Neural cell (in vitro differentiated cells): ENCODE measurements at regions not wholly inside any gene's neighbourhood (a gene's known extent, or its start where the extent isn't known, plus 50 kb on each side); places are given as distances from the start of the nearest gene placed in this dataset.

Source experiments
- H2AFZ ChIP-seq: fragments of 200-600, 300-800 bp; sonication (generic), shearing (Covaris generic); 2 replicates; pipeline ENCODE4 v1.6.0; 2014; ENCODE audit warnings: low read depth, mild to moderate bottlenecking, antibody characterized with exemption, low read length, moderate library complexity
- H3F3A ChIP-seq: fragments of 200-600 bp; shearing (Covaris generic); 2 replicates; pipeline ENCODE4 v1.6.1; 2016; ENCODE audit warnings: mild to moderate bottlenecking, moderate library complexity, mixed read lengths, antibody characterized with exemption, low read length; ENCODE audit not compliant: insufficient read depth, poor library complexity, severe bottlenecking
- H3K27ac ChIP-seq: fragments of 200-600, 300-800 bp; sonication (generic), shearing (Covaris generic); 2 replicates; pipeline ENCODE4 v1.5.1; 2014; ENCODE audit warnings: mild to moderate bottlenecking, low read length, moderate library complexity
- H3K27me3 ChIP-seq: fragments of 300-800, 200-600 bp; sonication (generic), shearing (Covaris generic); 2 replicates; pipeline ENCODE4 v1.6.0; 2014; ENCODE audit warnings: mild to moderate bottlenecking, low read depth, low read length, moderate library complexity; ENCODE audit not compliant: insufficient read depth
- H3K36me3 ChIP-seq: fragments of 300-800, 200-600 bp; sonication (generic), shearing (Covaris generic); 2 replicates; pipeline ENCODE4 v1.5.1; 2014; ENCODE audit warnings: mild to moderate bottlenecking, antibody characterized with exemption, low read length, moderate library complexity; ENCODE audit not compliant: insufficient read depth
- H3K4me2 ChIP-seq: fragments of 300-800, 200-600 bp; sonication (generic), shearing (Covaris generic); 2 replicates; pipeline ENCODE4 v1.6.0; 2014; ENCODE audit warnings: mild to moderate bottlenecking, low read length
- H3K4me3 ChIP-seq: fragments of 300-800, 200-600 bp; sonication (generic), shearing (Covaris generic); 2 replicates; pipeline ENCODE4 v1.5.1; 2014; ENCODE audit warnings: mild to moderate bottlenecking, low read length, moderate library complexity
- H3K79me2 ChIP-seq: fragments of 200-600 bp; shearing (Covaris generic); replicated peaks from 2 replicates; pipeline ENCODE4 v1.6.0; 2014; ENCODE audit warnings: mild to moderate bottlenecking, low read length, moderate library complexity; ENCODE audit not compliant: insufficient read depth
- H3K9ac ChIP-seq: fragments of 300-800, 200-600 bp; sonication (generic), shearing (Covaris generic); 2 replicates; pipeline ENCODE4 v1.6.1; 2016; ENCODE audit warnings: mild to moderate bottlenecking, low read length, mixed read lengths
- H3K9me2 ChIP-seq: fragments of 200-600 bp; shearing (Covaris generic); 2 replicates; pipeline ENCODE4 v1.6.1; 2016; ENCODE audit warnings: mild to moderate bottlenecking, low read length, mixed read lengths; ENCODE audit not compliant: insufficient read depth
- H3K9me3 ChIP-seq: fragments of 200-600, 300-800 bp; sonication (generic), shearing (Covaris generic); 2 replicates; pipeline ENCODE4 v1.6.1; 2016; ENCODE audit warnings: mild to moderate bottlenecking, mixed run types, low read length, moderate library complexity, mixed read lengths
- H4K20me1 ChIP-seq: fragments of 200-600 bp; shearing (Covaris generic); 2 replicates; pipeline ENCODE4 v1.6.1; 2016; ENCODE audit warnings: mild to moderate bottlenecking, mixed run types; ENCODE audit not compliant: insufficient read depth
- EP300 ChIP-seq: fragments of 450-650 bp; conservative IDR thresholded peaks from 2 replicates; pipeline ENCODE4 v1.6.1; 2014; ENCODE audit warnings: antibody characterized with exemption, mild to moderate bottlenecking, moderate library complexity; ENCODE audit not compliant: poor library complexity, severe bottlenecking
- EZH2 ChIP-seq: fragments of 200-600, 300-800 bp; shearing (Covaris generic), sonication (generic); IDR thresholded peaks from 2 replicates; pipeline ENCODE4 v1.6.1; 2014; ENCODE audit warnings: antibody characterized with exemption, low read length, borderline replicate concordance, mild to moderate bottlenecking; ENCODE audit not compliant: insufficient read depth, poor library complexity, severe bottlenecking
- MXI1 ChIP-seq: fragments of 450-650 bp; conservative IDR thresholded peaks from 2 replicates; pipeline ENCODE4 v1.6.1; 2014; ENCODE audit warnings: antibody characterized with exemption, mild to moderate bottlenecking; ENCODE audit not compliant: poor library complexity, severe bottlenecking
- POLR2AphosphoS5 ChIP-seq: IDR thresholded peaks from 2 replicates; pipeline ENCODE4 v1.6.1; 2012
- RAD21 ChIP-seq: fragments of 450-650 bp; conservative IDR thresholded peaks from 2 replicates; pipeline ENCODE4 v1.6.1; 2014; ENCODE audit warnings: antibody characterized with exemption, mild to moderate bottlenecking, moderate library complexity
- SMC3 ChIP-seq: fragments of 450-650 bp; conservative IDR thresholded peaks from 2 replicates; pipeline ENCODE4 v1.6.1; 2014; ENCODE audit warnings: antibody characterized with exemption, mild to moderate bottlenecking, moderate library complexity; ENCODE audit not compliant: poor library complexity
- TAF1 ChIP-seq: IDR thresholded peaks from 2 replicates; pipeline ENCODE4 v1.6.1; 2012; ENCODE audit warnings: low read depth
- TF ChIP-seq, protein P1 (sequence below): fragments of 450-650 bp; IDR thresholded peaks from 2 replicates; pipeline ENCODE4 v1.5.1; 2014; ENCODE audit warnings: antibody characterized with exemption, mild to moderate bottlenecking, moderate library complexity; ENCODE audit not compliant: poor library complexity, severe bottlenecking
- TF ChIP-seq, protein P2 (sequence below): IDR thresholded peaks from 2 replicates; pipeline ENCODE4 v1.6.1; 2012; ENCODE audit warnings: borderline replicate concordance

DNA sequence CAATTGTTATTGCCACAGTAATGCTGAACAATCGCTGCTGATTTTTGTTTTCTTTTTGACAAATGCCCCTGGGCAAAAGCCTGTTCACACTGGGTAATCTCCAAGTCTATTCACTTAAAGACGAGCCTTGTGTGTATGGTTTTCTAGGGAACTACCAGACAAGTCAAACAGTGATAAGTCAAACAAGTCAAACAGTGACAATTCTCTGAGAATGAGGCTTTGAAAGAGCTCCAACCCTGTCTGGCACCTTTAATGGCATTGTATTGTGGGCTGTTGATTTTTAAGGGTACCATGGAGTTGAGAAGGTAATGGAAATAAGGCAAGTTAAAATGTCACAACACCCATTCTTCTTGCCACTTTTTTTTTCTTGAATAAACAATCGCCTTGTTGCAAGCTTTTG lies 59.4 kb upstream of the TMC3 start:
- Histone ChIP-seq H3K27ac (no peak overlapping the region), H3K9me2 (no peaks in the 10 kb centered on the region), H3K27me3 (no peaks in the 10 kb centered on the region), H2AFZ (no peak overlapping the region), H3K9me3 (no peaks in the 10 kb centered on the region), H3K4me3 (no peak overlapping the region), H3K79me2 (no peaks in the 10 kb centered on the region), H3K36me3 (no peaks in the 10 kb centered on the region), H4K20me1 (no peaks in the 10 kb centered on the region), H3K9ac (no peak overlapping the region), H3F3A (no peaks in the 10 kb centered on the region), H3K4me2 (no peak overlapping the region)
- TF ChIP-seq TAF1: no peak
- no peak for TF ChIP-seq POLR2AphosphoS5
- TF ChIP-seq EZH2: no peak
- TF ChIP-seq, protein P1, sequence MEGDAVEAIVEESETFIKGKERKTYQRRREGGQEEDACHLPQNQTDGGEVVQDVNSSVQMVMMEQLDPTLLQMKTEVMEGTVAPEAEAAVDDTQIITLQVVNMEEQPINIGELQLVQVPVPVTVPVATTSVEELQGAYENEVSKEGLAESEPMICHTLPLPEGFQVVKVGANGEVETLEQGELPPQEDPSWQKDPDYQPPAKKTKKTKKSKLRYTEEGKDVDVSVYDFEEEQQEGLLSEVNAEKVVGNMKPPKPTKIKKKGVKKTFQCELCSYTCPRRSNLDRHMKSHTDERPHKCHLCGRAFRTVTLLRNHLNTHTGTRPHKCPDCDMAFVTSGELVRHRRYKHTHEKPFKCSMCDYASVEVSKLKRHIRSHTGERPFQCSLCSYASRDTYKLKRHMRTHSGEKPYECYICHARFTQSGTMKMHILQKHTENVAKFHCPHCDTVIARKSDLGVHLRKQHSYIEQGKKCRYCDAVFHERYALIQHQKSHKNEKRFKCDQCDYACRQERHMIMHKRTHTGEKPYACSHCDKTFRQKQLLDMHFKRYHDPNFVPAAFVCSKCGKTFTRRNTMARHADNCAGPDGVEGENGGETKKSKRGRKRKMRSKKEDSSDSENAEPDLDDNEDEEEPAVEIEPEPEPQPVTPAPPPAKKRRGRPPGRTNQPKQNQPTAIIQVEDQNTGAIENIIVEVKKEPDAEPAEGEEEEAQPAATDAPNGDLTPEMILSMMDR: no peak
- TF ChIP-seq, protein P2, sequence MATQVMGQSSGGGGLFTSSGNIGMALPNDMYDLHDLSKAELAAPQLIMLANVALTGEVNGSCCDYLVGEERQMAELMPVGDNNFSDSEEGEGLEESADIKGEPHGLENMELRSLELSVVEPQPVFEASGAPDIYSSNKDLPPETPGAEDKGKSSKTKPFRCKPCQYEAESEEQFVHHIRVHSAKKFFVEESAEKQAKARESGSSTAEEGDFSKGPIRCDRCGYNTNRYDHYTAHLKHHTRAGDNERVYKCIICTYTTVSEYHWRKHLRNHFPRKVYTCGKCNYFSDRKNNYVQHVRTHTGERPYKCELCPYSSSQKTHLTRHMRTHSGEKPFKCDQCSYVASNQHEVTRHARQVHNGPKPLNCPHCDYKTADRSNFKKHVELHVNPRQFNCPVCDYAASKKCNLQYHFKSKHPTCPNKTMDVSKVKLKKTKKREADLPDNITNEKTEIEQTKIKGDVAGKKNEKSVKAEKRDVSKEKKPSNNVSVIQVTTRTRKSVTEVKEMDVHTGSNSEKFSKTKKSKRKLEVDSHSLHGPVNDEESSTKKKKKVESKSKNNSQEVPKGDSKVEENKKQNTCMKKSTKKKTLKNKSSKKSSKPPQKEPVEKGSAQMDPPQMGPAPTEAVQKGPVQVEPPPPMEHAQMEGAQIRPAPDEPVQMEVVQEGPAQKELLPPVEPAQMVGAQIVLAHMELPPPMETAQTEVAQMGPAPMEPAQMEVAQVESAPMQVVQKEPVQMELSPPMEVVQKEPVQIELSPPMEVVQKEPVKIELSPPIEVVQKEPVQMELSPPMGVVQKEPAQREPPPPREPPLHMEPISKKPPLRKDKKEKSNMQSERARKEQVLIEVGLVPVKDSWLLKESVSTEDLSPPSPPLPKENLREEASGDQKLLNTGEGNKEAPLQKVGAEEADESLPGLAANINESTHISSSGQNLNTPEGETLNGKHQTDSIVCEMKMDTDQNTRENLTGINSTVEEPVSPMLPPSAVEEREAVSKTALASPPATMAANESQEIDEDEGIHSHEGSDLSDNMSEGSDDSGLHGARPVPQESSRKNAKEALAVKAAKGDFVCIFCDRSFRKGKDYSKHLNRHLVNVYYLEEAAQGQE: no peak
- no peak for TF ChIP-seq MXI1
- no peak for TF ChIP-seq RAD21
- TF ChIP-seq SMC3: no peak
- TF ChIP-seq EP300: no peak

DNA sequence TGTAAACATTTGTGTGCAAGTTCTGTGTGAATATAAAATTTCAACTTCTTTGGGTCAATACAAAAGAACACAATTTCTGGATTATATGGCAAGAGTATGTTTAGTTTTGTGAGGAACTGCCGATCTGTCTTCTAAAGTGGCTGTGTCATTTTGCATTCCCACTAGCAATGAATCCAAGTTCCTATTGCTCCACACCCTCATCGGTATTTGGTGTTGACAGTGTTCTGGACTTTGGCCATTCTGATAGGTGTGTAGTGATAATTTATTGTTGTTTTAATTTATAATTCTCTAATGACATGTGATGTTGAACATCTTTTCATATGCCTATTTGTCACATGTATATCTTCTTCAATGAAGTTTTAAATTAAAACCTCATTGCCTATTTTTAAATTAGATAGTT lies 58.2 kb upstream of the TMC3 start:
- Histone ChIP-seq H3K9me2 (no peaks in the 10 kb centered on the region), H3K36me3 (no peaks in the 10 kb centered on the region), H3K4me2 (no peak overlapping the region), H3K9me3 (no peaks in the 10 kb centered on the region), H3K27me3 (no peaks in the 10 kb centered on the region), H3K79me2 (no peaks in the 10 kb centered on the region), H2AFZ (no peak overlapping the region), H3K9ac (no peak overlapping the region), H3K4me3 (no peak overlapping the region), H3K27ac (no peak overlapping the region), H4K20me1 (no peaks in the 10 kb centered on the region), H3F3A (no peaks in the 10 kb centered on the region)
- no peak for TF ChIP-seq MXI1
- TF ChIP-seq EZH2: no peak
- TF ChIP-seq, protein P2: no peak
- TF ChIP-seq, protein P1: no peak
- no peak for TF ChIP-seq SMC3
- TF ChIP-seq RAD21: no peak
- TF ChIP-seq POLR2AphosphoS5: no peak
- TF ChIP-seq EP300: no peak
- TF ChIP-seq TAF1: no peak
